ENCODE measurements at regions not wholly inside any gene's neighbourhood (a gene's known extent, or its start where the extent isn't known, plus 50 kb on each side); places are given as distances from the start of the nearest gene placed in this dataset.
A peak's percentile ranks its signal among the peaks of the same experiment; 100 is the strongest.

DNA sequence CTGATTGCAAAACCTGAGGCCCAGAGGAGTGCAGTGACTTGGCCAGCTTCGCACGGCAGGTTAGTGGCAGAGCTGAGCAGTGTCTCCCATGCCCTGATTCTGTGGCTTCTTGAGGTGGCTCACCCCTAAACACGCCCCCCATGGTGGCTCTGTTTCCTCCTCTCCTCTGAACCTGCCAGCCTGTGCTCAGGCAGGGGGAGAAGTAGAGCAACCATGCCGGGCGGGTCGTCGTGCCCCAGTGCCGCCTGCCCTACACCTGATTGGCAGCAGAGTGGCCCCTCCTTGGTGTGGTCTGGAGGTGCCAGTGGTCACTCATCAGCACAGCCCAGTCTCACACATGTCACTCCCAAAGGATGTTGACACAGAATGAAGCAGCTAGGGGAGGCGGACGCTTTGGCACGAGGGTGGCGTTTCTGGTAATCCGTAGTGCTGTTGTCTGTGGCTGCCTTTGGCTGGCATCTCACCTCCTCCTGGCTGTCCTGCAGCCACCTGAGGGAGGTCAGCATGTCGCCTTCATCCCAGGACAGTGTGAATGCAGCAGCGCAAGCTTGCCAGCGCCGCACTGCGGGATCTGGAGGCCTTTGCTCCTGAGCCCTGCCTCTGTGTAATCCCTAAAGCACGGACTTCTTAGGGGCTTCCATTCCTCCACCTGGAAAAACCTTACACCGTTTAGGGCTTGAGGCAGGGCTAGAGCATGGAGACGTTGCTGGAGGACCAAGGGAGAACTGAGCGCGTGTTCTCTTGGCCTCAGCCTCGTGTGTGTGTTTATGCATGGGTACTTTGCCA, 294.7 kb downstream of the SEC14L1 start:
- DNase-seq: no peak

DNA sequence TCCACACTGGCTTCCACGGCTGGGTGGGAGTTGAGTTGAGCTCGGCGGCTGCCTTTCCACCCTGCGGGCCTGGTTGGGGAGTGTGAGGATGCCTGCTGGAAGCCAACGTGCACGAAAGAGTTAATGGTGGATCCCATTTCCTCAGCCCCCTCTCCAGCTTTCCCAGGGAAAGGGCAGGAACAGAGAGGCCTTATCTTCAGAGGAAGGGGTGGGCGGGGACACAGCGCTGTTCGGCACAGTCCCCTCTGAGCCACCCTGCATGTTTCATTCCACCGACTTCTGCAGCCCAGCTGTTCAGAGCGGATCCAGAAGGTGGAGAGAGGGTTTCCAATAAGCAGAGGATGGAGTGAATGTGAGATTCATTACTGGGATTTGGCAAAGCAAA, 295.3 kb downstream of the SEC14L1 start:
- DNase-seq: no peak

- no peak for DNase-seq
Observed at GRCh38 chr17:77436481-77436880, 295.7 kb downstream of the SEC14L1 start.

DNA sequence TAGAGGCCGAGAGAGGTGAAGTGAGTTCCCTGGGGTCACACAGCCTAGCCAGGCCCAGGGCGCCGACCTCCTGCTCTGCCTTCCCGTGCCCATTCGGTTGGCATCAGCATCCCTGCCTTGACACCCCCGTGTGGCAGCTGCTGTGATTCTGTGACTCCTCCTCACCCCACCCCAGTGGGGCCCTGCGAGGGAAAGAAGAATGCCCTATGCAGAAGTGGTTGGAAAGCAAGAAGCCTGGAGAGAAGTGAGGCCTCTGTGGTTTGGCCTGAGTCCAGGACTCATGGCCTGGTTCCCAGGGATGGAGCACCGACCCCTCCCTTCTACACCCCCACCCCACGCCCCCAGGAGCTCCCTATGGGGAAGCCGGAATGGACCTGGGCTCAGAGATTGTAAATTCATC, 296.2 kb downstream of the SEC14L1 start:
- DNase-seq: peak; percentile 81

DNA sequence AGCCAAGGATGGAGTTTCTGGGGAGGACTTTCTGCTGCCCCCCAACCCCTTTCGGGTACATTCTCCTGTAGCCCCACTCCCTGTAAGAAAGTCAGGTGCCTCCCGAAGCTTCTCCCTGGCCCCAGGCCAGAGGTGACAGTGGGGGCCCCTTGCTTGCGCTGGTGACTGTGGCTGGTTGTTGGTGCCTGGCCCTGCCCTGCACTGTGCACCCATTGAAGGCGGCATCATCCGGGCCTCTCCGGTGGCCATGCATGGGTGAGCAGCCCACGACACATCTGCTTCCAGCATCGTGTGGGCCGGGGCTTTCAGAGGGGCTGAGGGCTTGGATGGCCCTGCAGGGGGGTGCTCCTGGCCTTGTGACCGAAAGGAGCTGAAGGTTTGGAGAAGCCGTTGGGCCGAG, 297.0 kb downstream of the SEC14L1 start:
- DNase-seq: no peak

GRCh38 chr17:77438241-77439188, 297.7 kb downstream of the SEC14L1 start:
- no peak for DNase-seq

- no peak for DNase-seq
Observed at GRCh38 chr17:77439189-77440018, 298.6 kb downstream of the SEC14L1 start.

DNA sequence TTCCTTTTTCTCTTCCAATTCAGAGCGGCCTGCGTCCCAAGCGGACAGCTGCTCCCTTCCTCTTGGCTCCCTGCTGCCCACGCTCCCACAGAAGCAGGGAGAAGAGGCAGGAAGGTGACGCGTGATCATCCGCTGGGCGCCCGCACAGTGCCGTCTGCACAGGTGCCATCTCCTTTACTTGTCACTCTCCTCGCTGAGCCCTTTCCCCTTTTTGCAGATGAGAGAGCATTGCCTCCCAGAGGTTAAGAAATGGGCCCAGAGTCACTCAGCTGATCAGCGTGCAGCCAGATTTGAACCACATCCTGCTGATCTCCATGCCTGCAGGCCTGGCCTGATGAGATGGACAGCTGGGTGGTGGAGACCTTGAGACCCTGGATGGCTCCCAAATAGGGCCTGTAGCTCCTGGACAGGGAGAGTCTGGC, 299.8 kb downstream of the SEC14L1 start:
- DNase-seq: no peak

DNA sequence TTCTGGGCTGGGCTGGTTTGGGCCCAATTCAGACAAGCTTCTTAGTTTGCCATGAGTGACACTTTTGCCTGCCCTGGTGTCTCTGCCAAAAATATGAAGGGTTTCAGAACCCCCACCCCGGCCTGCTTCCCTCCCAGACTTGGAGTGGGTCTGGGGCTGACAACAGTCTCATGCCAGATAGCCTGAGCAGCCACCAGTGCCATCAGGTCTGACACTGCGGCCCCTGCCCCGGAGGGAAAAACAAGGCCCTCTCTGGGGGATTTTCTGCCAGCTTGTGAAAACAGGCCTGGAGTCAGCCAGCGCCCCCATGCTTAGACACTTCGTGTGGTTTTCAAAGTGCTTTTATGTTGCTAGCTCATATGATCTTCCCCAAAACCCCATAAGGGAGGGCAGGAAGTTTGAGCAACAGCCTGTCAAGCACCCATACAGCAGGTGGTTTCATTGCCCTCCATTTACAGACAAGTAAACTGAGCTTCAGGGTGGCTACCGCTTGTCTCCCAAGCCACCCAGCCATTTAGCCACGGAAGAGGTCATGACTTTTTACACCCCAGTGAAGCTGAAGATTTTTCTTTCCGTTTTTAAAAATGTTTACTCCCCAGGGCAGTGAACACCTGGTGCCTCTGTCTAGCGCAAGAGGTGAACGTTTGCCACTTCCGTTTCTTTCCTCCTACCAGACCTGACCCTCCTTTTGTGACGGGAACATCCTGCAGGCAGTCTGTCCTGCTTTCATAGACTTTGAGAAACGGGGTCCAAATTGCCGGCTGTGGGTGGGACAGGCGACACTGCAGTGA, 300.6 kb downstream of the SEC14L1 start:
- DNase-seq: peak; percentile 44

- DNase-seq: no peak
Observed at GRCh38 chr17:77441940-77442339, 301.2 kb downstream of the SEC14L1 start.

- DNase-seq: no peak
Observed at GRCh38 chr17:77442976-77443747, 302.4 kb downstream of the SEC14L1 start.

DNA sequence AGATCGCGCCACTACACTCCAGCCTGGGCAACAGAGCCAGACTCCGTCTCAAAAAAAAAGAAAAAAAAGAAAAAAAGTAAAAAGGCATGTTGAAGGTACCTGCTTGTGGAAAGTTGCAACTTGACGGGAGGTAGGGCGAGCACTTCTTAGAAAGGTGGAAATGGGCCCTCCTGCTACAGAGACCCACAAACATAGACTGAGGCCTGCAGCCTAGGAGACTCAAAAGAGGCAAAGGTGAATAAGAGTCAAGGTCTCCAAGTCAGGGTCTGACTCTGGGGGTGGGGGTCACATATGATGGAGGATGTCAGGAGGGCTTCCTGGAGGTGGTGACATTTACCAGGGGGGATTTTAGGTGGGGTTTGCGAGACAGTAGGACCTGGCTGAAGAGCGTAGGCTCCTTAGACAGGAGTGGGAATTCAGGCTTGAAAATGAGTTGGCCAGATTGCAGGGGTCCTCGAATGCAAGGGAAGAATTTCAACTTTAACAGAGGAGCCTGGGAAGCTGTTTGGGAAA, 303.0 kb downstream of the SEC14L1 start:
- no peak for DNase-seq

DNA sequence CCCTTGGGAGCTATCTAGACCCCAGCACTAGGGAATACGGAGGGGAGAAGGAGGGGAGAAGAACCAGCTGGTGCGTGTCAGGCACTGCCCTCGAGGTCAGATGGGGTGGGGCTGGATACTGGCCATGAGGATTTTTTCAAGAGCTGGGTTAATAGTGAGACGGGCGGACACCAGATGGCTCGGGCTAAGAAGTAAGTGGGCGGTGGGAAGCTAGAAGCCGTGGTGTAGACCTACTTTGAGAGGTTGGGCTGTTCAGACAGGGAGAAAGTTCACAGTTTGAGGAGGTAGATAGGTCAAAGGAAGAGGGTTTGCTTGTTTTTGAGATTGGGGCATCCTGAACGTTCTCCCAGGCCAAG, 303.8 kb downstream of the SEC14L1 start:
- no peak for DNase-seq

DNA sequence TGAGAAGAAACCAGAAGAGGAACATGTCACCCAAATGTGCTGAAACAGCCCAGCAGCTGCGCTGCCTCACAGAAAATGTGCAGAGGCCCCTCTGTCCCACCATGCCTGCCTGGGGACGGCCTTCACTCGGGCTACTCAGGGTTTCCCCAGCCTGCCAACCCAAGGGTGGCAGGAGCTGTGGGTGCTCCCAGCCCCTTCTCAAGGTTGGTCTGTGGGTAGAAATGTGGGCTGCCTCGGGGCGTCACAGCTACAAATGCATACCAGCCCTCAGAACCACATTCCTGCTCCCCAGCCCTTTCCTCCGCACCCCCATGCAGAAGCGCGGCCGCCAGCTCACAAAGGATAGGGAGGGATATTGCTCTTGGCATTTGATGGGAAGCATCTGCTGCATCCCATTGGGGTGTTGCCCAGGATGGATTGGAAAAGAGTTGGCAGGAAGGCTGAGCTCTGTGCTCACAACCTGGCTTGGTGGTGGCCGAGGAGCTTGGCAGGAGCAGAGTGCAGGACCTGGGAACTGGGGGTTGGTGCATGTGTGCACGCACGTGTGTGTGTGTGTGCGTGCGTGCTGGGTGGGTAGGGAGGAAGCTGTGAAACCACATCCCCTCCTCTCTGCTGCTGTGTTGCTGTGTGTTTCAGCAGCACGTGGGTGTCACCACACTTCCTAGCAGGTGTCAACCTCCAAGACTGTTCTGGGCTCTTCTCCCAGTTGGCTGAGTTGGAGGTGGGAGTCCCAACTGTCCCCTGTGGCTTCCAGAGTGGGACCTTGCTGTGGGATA, 304.4 kb downstream of the SEC14L1 start:
- DNase-seq: no peak

- no peak for DNase-seq
Observed at GRCh38 chr17:77445760-77446532, 305.2 kb downstream of the SEC14L1 start.

DNA sequence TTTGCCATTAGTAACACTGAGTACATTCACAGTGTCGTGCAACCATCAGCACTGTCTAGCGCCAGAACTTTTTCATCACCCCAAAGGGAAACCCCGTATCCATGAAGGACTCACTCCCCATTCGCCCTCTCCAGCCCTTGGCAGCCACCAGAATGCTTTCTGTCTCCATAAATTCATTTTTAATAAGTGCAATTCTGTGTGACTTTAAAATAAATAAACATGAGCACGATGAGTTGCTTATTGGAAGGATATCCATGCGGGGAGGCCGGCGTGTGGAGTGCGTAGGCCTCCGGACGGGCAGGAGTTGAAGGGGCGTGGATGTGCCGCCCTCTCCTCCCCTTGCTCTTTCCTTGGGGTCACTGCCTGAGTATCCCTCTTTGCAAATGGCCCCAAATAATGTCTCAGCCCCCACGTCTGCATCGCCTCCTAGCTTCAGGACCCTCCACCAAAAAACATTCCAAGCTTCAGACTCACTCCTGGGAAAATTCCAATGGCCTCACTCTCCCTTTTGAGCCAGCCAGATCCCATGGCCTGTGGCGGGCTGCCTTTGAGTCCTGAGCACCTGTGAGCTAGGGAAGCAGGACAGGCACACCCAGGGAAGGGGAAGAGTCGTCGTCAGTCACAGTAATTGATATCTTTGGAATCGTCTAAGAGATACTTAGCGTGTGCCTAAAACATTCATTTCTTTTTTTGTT, 306.3 kb downstream of the SEC14L1 start:
- no peak for DNase-seq

- no peak for DNase-seq
Observed at GRCh38 chr17:77449373-77449907, 308.7 kb downstream of the SEC14L1 start.

GRCh38 chr17:77449908-77450741, 309.4 kb downstream of the SEC14L1 start:
- DNase-seq: no peak

Data from DMS79 (cell line).